ENCODE measurements at regions not wholly inside any gene's neighbourhood (a gene's known extent, or its start where the extent isn't known, plus 50 kb on each side); places are given as distances from the start of the nearest gene placed in this dataset.

GRCh38 chr3:157832588-157832987 lies 273.6 kb downstream of the SHOX2 start:
- TF ChIP-seq EZH2 (IDR thresholded peaks at IDR 0.05; ENCODE audit: insufficient read depth, poor library complexity, severe bottlenecking) (no peak), EZH2phosphoT487 (IDR thresholded peaks at IDR 0.05; ENCODE audit: insufficient read depth, low read depth) (no peak)
